HepG2 (cell line): ENCODE measurements at regions not wholly inside any gene's neighbourhood (a gene's known extent, or its start where the extent isn't known, plus 50 kb on each side); places are given as distances from the start of the nearest gene placed in this dataset.

Source experiments
- ATAC-seq: fragments of 200-7000 bp; cut with Tn5 transposase; 3 replicates; pipeline ENCODE4 v1.9.1; 2020; ENCODE audit warnings: mild to moderate bottlenecking, moderate library complexity
- BruUV-seq: library from RNA; stranded (reverse); fragments of 400-500 nt; replicated peaks from 2 replicates; lab custom pipeline; 2021; lab: Mats Ljungman, UMichigan
- CTCF ChIA-PET: fragments of 300-600 bp; formaldehyde crosslinking; extraction: SDS; loops from one replicate; lab custom pipeline; 2021; ENCODE audit warnings: low total read pairs, inconsistent platforms, low intra/inter-chr PET ratio; lab: Yijun Ruan, JAX
- POLR2A ChIA-PET: fragments of 350-600 bp; sonication (Branson Sonifier 250); formaldehyde crosslinking; loops from one replicate; lab custom pipeline; 2020; ENCODE audit warnings: antibody characterized with exemption, inconsistent platforms; lab: Yijun Ruan, JAX
- DNase-seq: peaks from one replicate; pipeline ENCODE4 v3.0.0-alpha.2; 2015; ENCODE audit warnings: low spot score
- FAIRE-seq: peaks from 3 replicates; lab custom pipeline; 2011; peaks lifted over from hg19 to GRCh38; lab: Jason Lieb, UNC
- H2AFZ ChIP-seq: one replicate; pipeline ENCODE4 v1.6.1; 2011; ENCODE audit warnings: low read length, inconsistent platforms
- H3K27ac ChIP-seq: fragments of 300-600 bp; 3 replicates; pipeline ENCODE4 v1.8.0; 2011; ENCODE audit warnings: mixed run types, mild to moderate bottlenecking, mixed read lengths, low read length, inconsistent platforms; ENCODE audit not compliant: insufficient read depth; ENCODE audit errors: extremely low read length
- H3K27me3 ChIP-seq, 2 experiments: fragments of 200-600 bp in 1 of 2; 2 replicates in 1 of 2; 3 replicates in 1 of 2; pipeline versions ENCODE4 v1.6.0 to v1.8.0; 2011; ENCODE audit warnings: low read length in 2 of 2, mild to moderate bottlenecking in 2 of 2, moderate library complexity in 2 of 2, inconsistent platforms in 1 of 2; ENCODE audit not compliant: insufficient read depth in 2 of 2, control insufficient read depth in 1 of 2
- H3K36me3 ChIP-seq, 2 experiments: fragments of 200-600 bp in 1 of 2; replicated peaks in 1 of 2; 2 replicates in 1 of 2; 3 replicates in 1 of 2; pipeline versions ENCODE4 v1.5.1 to v1.8.0; 2011; ENCODE audit warnings: low read length in 2 of 2, inconsistent platforms in 1 of 2; ENCODE audit not compliant: insufficient read depth in 2 of 2, control insufficient read depth in 1 of 2
- H3K4me1 ChIP-seq: 2 replicates; pipeline ENCODE4 v1.5.1; 2012; ENCODE audit warnings: low read length, inconsistent platforms; ENCODE audit not compliant: insufficient read depth
- H3K4me2 ChIP-seq: 2 replicates; pipeline ENCODE4 v1.6.0; 2011; ENCODE audit warnings: low read depth, low read length, inconsistent platforms
- H3K4me3 ChIP-seq, 3 experiments: fragments of 200-600 bp in 1 of 3; sonication (generic), shearing (Covaris generic) in 1 of 3; replicated peaks in 1 of 3; 2 replicates each; pipeline ENCODE4 v1.5.1; 2011 to 2016; ENCODE audit warnings: low read length in 3 of 3, inconsistent platforms in 2 of 3, low read depth in 2 of 3, mild to moderate bottlenecking in 2 of 3, control low read depth in 1 of 3, mixed read lengths in 1 of 3; ENCODE audit not compliant: insufficient read depth in 1 of 3
- H3K79me2 ChIP-seq: one replicate; pipeline ENCODE4 v1.6.1; 2011; ENCODE audit warnings: low read length, inconsistent platforms; ENCODE audit not compliant: insufficient read depth
- H3K9ac ChIP-seq: 2 replicates; pipeline ENCODE4 v1.6.0; 2011; ENCODE audit warnings: mild to moderate bottlenecking, low read depth, low read length, inconsistent platforms; ENCODE audit not compliant: insufficient read depth
- H3K9me3 ChIP-seq: 2 replicates; pipeline ENCODE4 v1.5.1; 2012; ENCODE audit warnings: mild to moderate bottlenecking, low read length
- H4K20me1 ChIP-seq: 2 replicates; pipeline ENCODE4 v1.6.0; 2011; ENCODE audit warnings: inconsistent platforms, mild to moderate bottlenecking, low read length, moderate library complexity; ENCODE audit not compliant: insufficient read depth
- ATRX ChIP-seq: sonication (generic); formaldehyde crosslinking; IDR thresholded peaks from 2 replicates; pipeline ENCODE4 v1.4.0; 2020; ENCODE audit warnings: missing genetic modification reagents, borderline replicate concordance
- CEBPB ChIP-seq: IDR thresholded peaks from 2 replicates; pipeline ENCODE4 v1.6.1; 2011; ENCODE audit warnings: low read depth, low read length, improper control_type of control experiment, borderline replicate concordance
- CERS6 ChIP-seq: sonication (generic); formaldehyde crosslinking; IDR thresholded peaks from 2 replicates; pipeline ENCODE4 v1.5.0; 2020; ENCODE audit warnings: missing genetic modification reagents
- EED ChIP-seq: sonication (generic); formaldehyde crosslinking; IDR thresholded peaks from 2 replicates; pipeline ENCODE4 v1.5.0; 2020; ENCODE audit warnings: mild to moderate bottlenecking, missing genetic modification reagents
- FOXO4 ChIP-seq: sonication (generic); formaldehyde crosslinking; conservative IDR thresholded peaks from 2 replicates; pipeline ENCODE4 v1.8.1; 2023; ENCODE audit warnings: missing genetic modification reagents
- IKZF4 ChIP-seq: sonication (generic); formaldehyde crosslinking; IDR thresholded peaks from 2 replicates; pipeline ENCODE4 v1.5.1; 2020; ENCODE audit warnings: borderline replicate concordance, mild to moderate bottlenecking, low read depth, missing genetic modification reagents; ENCODE audit errors: not compliant biosample characterization
- JDP2 ChIP-seq: sonication (generic); formaldehyde crosslinking; IDR thresholded peaks from 2 replicates; pipeline ENCODE4 v1.8.1; 2022; ENCODE audit warnings: missing genetic modification reagents, borderline replicate concordance
- NFE2L2 ChIP-seq: fragments of 150-350 bp; IDR thresholded peaks from 2 replicates; pipeline ENCODE4 v1.6.1; 2014; ENCODE audit warnings: low read length
- YY1 ChIP-seq: IDR thresholded peaks from 2 replicates; pipeline ENCODE4 v1.6.1; 2011; ENCODE audit warnings: low read length, low read depth, moderate library complexity, mild to moderate bottlenecking; ENCODE audit not compliant: insufficient read depth, insufficient replicate concordance
- ZNF329 ChIP-seq: sonication (generic); formaldehyde crosslinking; IDR thresholded peaks from 2 replicates; pipeline ENCODE4 v1.9.0; 2021; ENCODE audit warnings: low read depth, mild to moderate bottlenecking, missing genetic modification reagents
- ZNF576 ChIP-seq: sonication (generic); formaldehyde crosslinking; IDR thresholded peaks from 2 replicates; pipeline ENCODE4 v1.4.0; 2020; ENCODE audit warnings: mild to moderate bottlenecking, missing genetic modification reagents
- WGBS: methylation state at CpG from one replicate; pipeline ENCODE4 v1.1.6; 2017; ENCODE audit warnings: low lambda C conversion rate; 5-methylcytosine and 5-hydroxymethylcytosine counted together
- in situ Hi-C: cut with HindIII; loops from 2 replicates; pipeline ENCODE4 v1.10.0; 2017; ENCODE audit warnings: low pct_unique_long_range_greater_than_20kb; ENCODE audit not compliant: extremely low pct_ligation_motif_present
- intact Hi-C: fragments of 100-400 bp; cut with micrococcal nuclease; formaldehyde crosslinking; loops from one replicate; pipeline ENCODE4 v1.10.0; 2022; ENCODE audit not compliant: unreplicated experiment
- TF ChIP-seq, protein P1 (sequence below): sonication (generic); formaldehyde crosslinking; IDR thresholded peaks from 2 replicates; pipeline ENCODE4 v1.9.0; 2021; ENCODE audit warnings: missing genetic modification reagents, mild to moderate bottlenecking, borderline replicate concordance
- TF ChIP-seq, protein P2 (sequence below): sonication (generic); formaldehyde crosslinking; IDR thresholded peaks from 2 replicates; pipeline ENCODE4 v1.4.0; 2020; ENCODE audit warnings: missing genetic modification reagents, borderline replicate concordance

DNA sequence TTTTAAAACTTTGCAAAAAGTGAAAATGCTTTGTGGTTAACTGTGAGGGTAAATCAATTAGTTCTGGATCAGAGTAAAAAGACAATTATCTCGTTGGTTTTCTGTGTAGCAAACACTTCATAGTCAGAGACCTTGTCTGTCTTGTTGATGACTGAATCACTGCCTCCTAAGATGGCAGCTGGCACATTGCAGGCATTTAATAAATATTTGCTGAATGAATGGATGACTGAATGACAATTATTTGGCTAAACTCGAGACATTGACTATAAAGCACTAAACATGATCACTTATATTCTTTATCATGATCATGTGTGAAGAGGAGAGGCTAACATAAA, 96.2 kb downstream of the MAIP1 start:
- in situ Hi-C loops: no loop called here
- CTCF ChIA-PET: no interaction called here
- TF ChIP-seq FOXO4 (no peak), IKZF4 (CRISPR knock-in tag) (no peak), ZNF576 (CRISPR knock-in tag) (no peak), YY1 (no peak), ATRX (CRISPR knock-in tag) (no peak), CERS6 (CRISPR knock-in tag) (no peak), CEBPB (no peak), JDP2 (CRISPR knock-in tag) (no peak), ZNF329 (CRISPR knock-in tag) (no peak), EED (no peak), NFE2L2 (no peak)
- TF ChIP-seq, protein P1, sequence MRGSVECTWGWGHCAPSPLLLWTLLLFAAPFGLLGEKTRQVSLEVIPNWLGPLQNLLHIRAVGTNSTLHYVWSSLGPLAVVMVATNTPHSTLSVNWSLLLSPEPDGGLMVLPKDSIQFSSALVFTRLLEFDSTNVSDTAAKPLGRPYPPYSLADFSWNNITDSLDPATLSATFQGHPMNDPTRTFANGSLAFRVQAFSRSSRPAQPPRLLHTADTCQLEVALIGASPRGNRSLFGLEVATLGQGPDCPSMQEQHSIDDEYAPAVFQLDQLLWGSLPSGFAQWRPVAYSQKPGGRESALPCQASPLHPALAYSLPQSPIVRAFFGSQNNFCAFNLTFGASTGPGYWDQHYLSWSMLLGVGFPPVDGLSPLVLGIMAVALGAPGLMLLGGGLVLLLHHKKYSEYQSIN (CRISPR knock-in tag): no peak
- TF ChIP-seq, protein P2, sequence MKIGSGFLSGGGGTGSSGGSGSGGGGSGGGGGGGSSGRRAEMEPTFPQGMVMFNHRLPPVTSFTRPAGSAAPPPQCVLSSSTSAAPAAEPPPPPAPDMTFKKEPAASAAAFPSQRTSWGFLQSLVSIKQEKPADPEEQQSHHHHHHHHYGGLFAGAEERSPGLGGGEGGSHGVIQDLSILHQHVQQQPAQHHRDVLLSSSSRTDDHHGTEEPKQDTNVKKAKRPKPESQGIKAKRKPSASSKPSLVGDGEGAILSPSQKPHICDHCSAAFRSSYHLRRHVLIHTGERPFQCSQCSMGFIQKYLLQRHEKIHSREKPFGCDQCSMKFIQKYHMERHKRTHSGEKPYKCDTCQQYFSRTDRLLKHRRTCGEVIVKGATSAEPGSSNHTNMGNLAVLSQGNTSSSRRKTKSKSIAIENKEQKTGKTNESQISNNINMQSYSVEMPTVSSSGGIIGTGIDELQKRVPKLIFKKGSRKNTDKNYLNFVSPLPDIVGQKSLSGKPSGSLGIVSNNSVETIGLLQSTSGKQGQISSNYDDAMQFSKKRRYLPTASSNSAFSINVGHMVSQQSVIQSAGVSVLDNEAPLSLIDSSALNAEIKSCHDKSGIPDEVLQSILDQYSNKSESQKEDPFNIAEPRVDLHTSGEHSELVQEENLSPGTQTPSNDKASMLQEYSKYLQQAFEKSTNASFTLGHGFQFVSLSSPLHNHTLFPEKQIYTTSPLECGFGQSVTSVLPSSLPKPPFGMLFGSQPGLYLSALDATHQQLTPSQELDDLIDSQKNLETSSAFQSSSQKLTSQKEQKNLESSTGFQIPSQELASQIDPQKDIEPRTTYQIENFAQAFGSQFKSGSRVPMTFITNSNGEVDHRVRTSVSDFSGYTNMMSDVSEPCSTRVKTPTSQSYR (CRISPR knock-in tag): no peak

More for the DNA sequence above, 96.2 kb downstream of the MAIP1 start:
- no peak overlapping the region for H2AFZ ChIP-seq
- POLR2A ChIA-PET: interaction anchor here (0.5 kb wide), 1 partner anchor 9 kb away, joined by 3 read pairs; no protein-coding TSS in a partner anchor
- H3K9me3 ChIP-seq: no peaks in the 10 kb centered on the region; the same call in 1 of the 2 replicates
- DNase-seq (no peak), FAIRE-seq (no peak), ATAC-seq (no peak)
- H4K20me1 ChIP-seq: no peaks in the 10 kb centered on the region
- H3K27me3 ChIP-seq: no peaks in the 10 kb centered on the region
- H3K79me2 ChIP-seq: no peaks in the 10 kb centered on the region
- H3K4me3 ChIP-seq: no peak overlapping the region
- H3K4me1 ChIP-seq: peaks cover 12% of the 10 kb centered on the region
- H3K27ac ChIP-seq: no peak overlapping the region
- no peak overlapping the region for H3K4me2 ChIP-seq
- H3K9ac ChIP-seq: no peak overlapping the region
- BruUV-seq: no TSS peak
- 5% methylated on average over 2 of the region's 2 CpGs for WGBS
- intact Hi-C loops: loop anchor here (5.0 to 10.0 kb wide), 2 partner anchors 256 to 353 kb away; partner anchors contain the start of gene SPATS2L
- no peaks in the 10 kb centered on the region for H3K36me3 ChIP-seq
